GM23338 (cell line): ENCODE measurements at regions not wholly inside any gene's neighbourhood (a gene's known extent, or its start where the extent isn't known, plus 50 kb on each side); places are given as distances from the start of the nearest gene placed in this dataset.

Source experiments
- ATAC-seq: fragments of 200-7000 bp; cut with Tn5 transposase; 3 replicates; pipeline ENCODE4 v1.9.1; 2020
- DNase-seq: peaks from one replicate; pipeline ENCODE4 v3.0.0-alpha.2; 2015; ENCODE audit warnings: low spot score
- H2AFZ ChIP-seq: fragments of 200-600 bp; sonication (generic); 2 replicates; pipeline ENCODE4 v1.8.0; 2016; ENCODE audit warnings: antibody characterized with exemption, mild to moderate bottlenecking, moderate library complexity
- H3F3A ChIP-seq: fragments of 200-600 bp; sonication (generic); replicated peaks from 2 replicates; pipeline ENCODE4 v1.8.0; 2017; ENCODE audit warnings: antibody characterized with exemption, mixed run types, low read depth
- H3K27ac ChIP-seq: fragments of 200-600 bp; sonication (generic); 2 replicates; pipeline ENCODE4 v1.6.1; 2016; ENCODE audit warnings: low read depth
- H3K27me3 ChIP-seq: fragments of 200-600 bp; sonication (generic); 2 replicates; pipeline ENCODE4 v1.8.0; 2016; ENCODE audit warnings: mild to moderate bottlenecking, mixed run types, moderate library complexity; ENCODE audit not compliant: insufficient read depth
- H3K36me3 ChIP-seq: fragments of 200-600 bp; sonication (generic); 2 replicates; pipeline ENCODE4 v1.8.0; 2016; ENCODE audit warnings: mild to moderate bottlenecking; ENCODE audit not compliant: insufficient read depth
- H3K4me1 ChIP-seq: fragments of 200-600 bp; sonication (generic); 2 replicates; pipeline ENCODE4 v1.8.0; 2016; ENCODE audit warnings: mild to moderate bottlenecking, moderate library complexity; ENCODE audit not compliant: insufficient read depth
- H3K4me2 ChIP-seq: fragments of 200-600 bp; sonication (generic); 2 replicates; pipeline ENCODE4 v1.7.1; 2017; ENCODE audit warnings: mixed run types
- H3K4me3 ChIP-seq: fragments of 200-600 bp; sonication (generic); 2 replicates; pipeline ENCODE4 v1.6.1; 2016; ENCODE audit warnings: mixed run types
- H3K79me2 ChIP-seq: fragments of 200-600 bp; sonication (generic); replicated peaks from 2 replicates; pipeline ENCODE4 v1.8.0; 2017; ENCODE audit warnings: mild to moderate bottlenecking; ENCODE audit not compliant: insufficient read depth
- H3K9me2 ChIP-seq: fragments of 200-600 bp; sonication (generic); 2 replicates; pipeline ENCODE4 v1.8.0; 2017; ENCODE audit not compliant: insufficient read depth
- H4K20me1 ChIP-seq: fragments of 200-600 bp; sonication (generic); replicated peaks from 2 replicates; pipeline ENCODE4 v1.8.0; 2017; ENCODE audit warnings: mild to moderate bottlenecking; ENCODE audit not compliant: insufficient read depth
- H3K27ac Mint-ChIP-seq: 2 replicates; pipeline ENCODE4 v1.8.0; 2020; ENCODE audit warnings: inconsistent platforms, mild to moderate bottlenecking, moderate library complexity, mixed read lengths
- H3K27me3 Mint-ChIP-seq: 3 replicates; pipeline ENCODE4 v1.8.0; 2022; ENCODE audit warnings: low read depth, mild to moderate bottlenecking, moderate library complexity, mixed read lengths, inconsistent platforms; ENCODE audit not compliant: insufficient read depth, poor library complexity
- H3K36me3 Mint-ChIP-seq: 3 replicates; pipeline ENCODE4 v1.8.0; 2021; ENCODE audit warnings: low read depth, mild to moderate bottlenecking, inconsistent platforms, moderate library complexity, mixed read lengths
- H3K4me1 Mint-ChIP-seq: 3 replicates; pipeline ENCODE4 v1.8.0; 2020; ENCODE audit warnings: mild to moderate bottlenecking, inconsistent platforms, mixed read lengths
- H3K4me3 Mint-ChIP-seq: 3 replicates; pipeline ENCODE4 v1.8.0; 2021; ENCODE audit warnings: moderate library complexity, mild to moderate bottlenecking, inconsistent platforms, mixed read lengths
- H3K9me3 Mint-ChIP-seq: 3 replicates; pipeline ENCODE4 v1.8.0; 2020; ENCODE audit warnings: moderate library complexity, mild to moderate bottlenecking, inconsistent platforms, mixed read lengths
- CREB1 ChIP-seq: fragments of 250-450 bp; sonication (Bioruptor Pico); IDR thresholded peaks from 2 replicates; pipeline ENCODE4 v1.5.0; 2020; ENCODE audit warnings: low read depth, mild to moderate bottlenecking, moderate library complexity
- ETS1 ChIP-seq: IDR thresholded peaks from 2 replicates; pipeline ENCODE4 v1.6.1; 2016; ENCODE audit warnings: antibody characterized with exemption
- EZH2 ChIP-seq: fragments of 200-600 bp; sonication (generic); IDR thresholded peaks from one replicate; pipeline ENCODE4 v1.8.0; 2017; ENCODE audit warnings: antibody characterized with exemption, mild to moderate bottlenecking, low read depth; ENCODE audit not compliant: unreplicated experiment
- EZH2phosphoT487 ChIP-seq: fragments of 200-600 bp; sonication (generic); IDR thresholded peaks from one replicate; pipeline ENCODE4 v1.8.1; 2018; ENCODE audit warnings: antibody characterized with exemption; ENCODE audit not compliant: unreplicated experiment
- JUNB ChIP-seq: IDR thresholded peaks from one replicate; pipeline ENCODE4 v1.6.1; 2016; ENCODE audit warnings: antibody characterized with exemption; ENCODE audit not compliant: unreplicated experiment
- NANOG ChIP-seq: IDR thresholded peaks from 2 replicates; pipeline ENCODE4 v1.6.1; 2016; ENCODE audit warnings: antibody characterized with exemption, borderline replicate concordance
- POLR2AphosphoS5 ChIP-seq: IDR thresholded peaks from 2 replicates; pipeline ENCODE4 v1.6.1; 2016; ENCODE audit warnings: antibody characterized with exemption, low read depth
- REST ChIP-seq: IDR thresholded peaks from one replicate; pipeline ENCODE4 v1.6.1; 2018; ENCODE audit warnings: antibody characterized with exemption; ENCODE audit not compliant: unreplicated experiment
- STAT1 ChIP-seq: IDR thresholded peaks from one replicate; pipeline ENCODE4 v1.6.1; 2016; ENCODE audit warnings: antibody characterized with exemption; ENCODE audit not compliant: unreplicated experiment
- ZNF114 ChIP-seq: fragments of 250-450 bp; sonication (Bioruptor Pico); IDR thresholded peaks from 2 replicates; pipeline ENCODE4 v1.5.0; 2020; ENCODE audit warnings: mild to moderate bottlenecking, moderate library complexity
- ZNF331 ChIP-seq: fragments of 250-450 bp; sonication (Bioruptor Pico); IDR thresholded peaks from 2 replicates; pipeline ENCODE4 v1.5.0; 2020; ENCODE audit warnings: low read depth, mild to moderate bottlenecking, moderate library complexity
- ZNF462 ChIP-seq: fragments of 250-450 bp; sonication (Bioruptor Pico); IDR thresholded peaks from 2 replicates; pipeline ENCODE4 v1.5.0; 2020; ENCODE audit warnings: mild to moderate bottlenecking, moderate library complexity
- TF ChIP-seq, protein P1 (sequence below), 2 experiments: fragments of 200-600 bp in 1 of 2; sonication (generic) in 1 of 2; conservative IDR thresholded peaks; 2 replicates each; pipeline versions ENCODE4 v1.5.1 to v1.6.1; 2016 to 2017; ENCODE audit warnings: antibody characterized with exemption in 2 of 2, low read depth in 2 of 2, mild to moderate bottlenecking in 2 of 2, moderate library complexity in 1 of 2

DNA sequence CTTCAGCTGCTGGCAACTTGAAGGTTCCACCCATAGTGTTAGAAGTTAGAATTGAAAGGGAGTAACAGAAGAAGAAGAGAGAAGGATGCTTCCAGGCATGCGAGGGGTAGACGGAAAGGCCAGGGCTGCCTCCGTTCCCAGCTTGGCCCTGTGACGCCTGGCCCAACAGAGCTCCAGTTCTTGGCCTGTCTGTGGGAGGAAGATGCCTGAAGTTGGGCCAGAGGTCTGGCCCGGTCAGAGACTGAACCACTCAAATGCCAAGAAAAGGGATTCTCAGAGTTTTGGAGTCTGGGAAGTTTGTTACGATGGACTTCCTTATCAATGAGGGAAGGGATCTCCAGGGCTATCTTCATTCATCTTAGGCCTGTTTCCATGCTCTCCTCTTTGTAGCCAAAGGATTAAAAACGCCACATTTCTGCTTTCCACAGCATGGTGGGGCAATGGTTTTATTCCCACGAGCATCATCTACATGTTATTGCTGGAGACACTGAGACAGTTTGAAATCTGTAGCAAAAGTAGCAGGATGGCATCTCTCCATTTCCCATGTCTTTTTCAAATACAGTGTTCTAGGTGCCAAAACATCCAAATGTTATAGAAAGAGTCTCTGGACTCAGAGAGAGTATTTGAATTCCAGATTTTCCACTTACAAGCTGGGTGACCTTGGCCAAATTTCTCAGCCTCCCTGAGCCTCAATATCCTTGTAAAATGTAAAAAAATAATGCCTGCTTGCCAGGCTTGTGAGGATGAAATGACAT, 65.4 kb upstream of the ANKRD55 start:
- Mint-ChIP-seq H3K27me3 (no peaks in the 10 kb centered on the region), H3K4me3 (no peak overlapping the region), H3K9me3 (peaks cover 10% of the 10 kb centered on the region), H3K36me3 (peaks cover 8% of the 10 kb centered on the region; the same call in 2 of the 3 replicates), H3K4me1 (no peaks in the 10 kb centered on the region), H3K27ac (no peak overlapping the region)
- no peaks in the 10 kb centered on the region for H3F3A ChIP-seq
- no peak for DNase-seq
- H3K4me1 ChIP-seq: no peaks in the 10 kb centered on the region
- no peak for ATAC-seq
- no peak overlapping the region for H3K27ac ChIP-seq
- no peaks in the 10 kb centered on the region for H3K36me3 ChIP-seq
- no peak overlapping the region for H3K4me3 ChIP-seq
- no peak overlapping the region for H2AFZ ChIP-seq
- H3K79me2 ChIP-seq: no peaks in the 10 kb centered on the region
- no peaks in the 10 kb centered on the region for H4K20me1 ChIP-seq
- 0 out of 2 replicates have a peak, but pooled peaks cover 7% of the 10 kb centered on the region for H3K9me2 ChIP-seq
- TF ChIP-seq ZNF331 (CRISPR knock-in tag): no peak
- TF ChIP-seq JUNB: no peak
- no peak for TF ChIP-seq ZNF462 (CRISPR knock-in tag)
- TF ChIP-seq ZNF114 (CRISPR knock-in tag): no peak
- TF ChIP-seq NANOG: no peak
- no peak for TF ChIP-seq EZH2
- TF ChIP-seq CREB1 (CRISPR knock-in tag): no peak
- TF ChIP-seq, protein P1, sequence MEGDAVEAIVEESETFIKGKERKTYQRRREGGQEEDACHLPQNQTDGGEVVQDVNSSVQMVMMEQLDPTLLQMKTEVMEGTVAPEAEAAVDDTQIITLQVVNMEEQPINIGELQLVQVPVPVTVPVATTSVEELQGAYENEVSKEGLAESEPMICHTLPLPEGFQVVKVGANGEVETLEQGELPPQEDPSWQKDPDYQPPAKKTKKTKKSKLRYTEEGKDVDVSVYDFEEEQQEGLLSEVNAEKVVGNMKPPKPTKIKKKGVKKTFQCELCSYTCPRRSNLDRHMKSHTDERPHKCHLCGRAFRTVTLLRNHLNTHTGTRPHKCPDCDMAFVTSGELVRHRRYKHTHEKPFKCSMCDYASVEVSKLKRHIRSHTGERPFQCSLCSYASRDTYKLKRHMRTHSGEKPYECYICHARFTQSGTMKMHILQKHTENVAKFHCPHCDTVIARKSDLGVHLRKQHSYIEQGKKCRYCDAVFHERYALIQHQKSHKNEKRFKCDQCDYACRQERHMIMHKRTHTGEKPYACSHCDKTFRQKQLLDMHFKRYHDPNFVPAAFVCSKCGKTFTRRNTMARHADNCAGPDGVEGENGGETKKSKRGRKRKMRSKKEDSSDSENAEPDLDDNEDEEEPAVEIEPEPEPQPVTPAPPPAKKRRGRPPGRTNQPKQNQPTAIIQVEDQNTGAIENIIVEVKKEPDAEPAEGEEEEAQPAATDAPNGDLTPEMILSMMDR (conservative IDR thresholded peaks at IDR 0.05; ENCODE audit: low read depth in 2 of 2): no peak
- TF ChIP-seq POLR2AphosphoS5: no peak
- no peak for TF ChIP-seq ETS1
- TF ChIP-seq REST: no peak
- TF ChIP-seq EZH2phosphoT487: no peak
- no peak for TF ChIP-seq STAT1
- H3K4me2 ChIP-seq: no peak overlapping the region
- no peaks in the 10 kb centered on the region for H3K27me3 ChIP-seq
